ENCODE measurements at regions not wholly inside any gene's neighbourhood (a gene's known extent, or its start where the extent isn't known, plus 50 kb on each side); places are given as distances from the start of the nearest gene placed in this dataset.
"Not testable (repeated sequence)": the region's sequence is repeated elsewhere in the genome, so short reads cannot be mapped to it uniquely, and the experiment has no call there.

GRCh38 chr9:94472063-94472462 lies 82.8 kb upstream of the PCAT7 start:
- H3K27me3 ChIP-seq (replicated peaks in 2 of 5; ENCODE audit: control insufficient read depth in 4 of 5, insufficient read depth in 5 of 5, low read length in 4 of 5) = not testable (repeated sequence)

DNA sequence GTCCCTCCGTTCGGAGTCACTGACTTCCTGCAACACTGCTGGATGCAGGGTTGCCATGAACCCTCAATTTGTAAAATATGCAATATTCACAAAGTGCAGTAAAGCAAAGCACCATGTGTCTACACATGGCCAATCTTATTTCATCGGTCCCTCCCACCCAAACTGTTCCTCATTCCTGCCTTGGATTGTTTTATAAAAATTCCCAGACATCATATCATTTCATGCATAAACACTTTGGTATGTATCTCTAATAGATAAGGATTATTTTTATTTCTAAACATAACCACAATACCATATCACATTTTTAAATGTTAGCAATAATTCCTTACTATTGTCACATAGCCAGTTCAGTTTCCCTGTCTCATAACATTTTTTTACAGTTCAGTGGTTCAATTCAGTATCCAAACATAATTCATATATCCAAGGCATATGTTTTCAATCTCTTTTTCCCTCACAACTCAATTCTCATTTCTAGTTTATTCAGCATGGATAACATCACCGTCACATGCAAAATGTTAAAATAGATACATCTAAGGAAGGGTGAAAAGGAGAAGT lies 82.0 kb upstream of the PCAT7 start:
- Histone ChIP-seq H3K9me3 (ENCODE audit: control extremely low read depth in 1 of 5, control insufficient read depth in 4 of 5, insufficient read depth in 2 of 5, low read depth in 1 of 5, low read length in 4 of 5) (peaks cover 0 to 16% (median 8%) of the 10 kb centered on the region in 5 experiments), H3K36me3 (ENCODE audit: control insufficient read depth in 4 of 4, insufficient read depth in 4 of 4, low read length in 3 of 4) (no peaks in the 10 kb centered on the region), H3K4me1 (ENCODE audit: control extremely low read depth in 1 of 4, control insufficient read depth in 4 of 4, insufficient read depth in 4 of 4, low read length in 3 of 4) (no peaks in the 10 kb centered on the region), H3K27me3 (replicated peaks in 2 of 5; ENCODE audit: control insufficient read depth in 4 of 5, insufficient read depth in 5 of 5, low read length in 4 of 5) (no peaks in the 10 kb centered on the region), H3K27ac (ENCODE audit: insufficient read depth in 1 of 2, low read depth in 1 of 2, low read length in 2 of 2, poor library complexity in 1 of 2, severe bottlenecking in 2 of 2) (no peak overlapping the region), H3K4me3 (ENCODE audit: control insufficient read depth in 1 of 7, extremely low read depth in 1 of 7, insufficient read depth in 4 of 7, low read depth in 2 of 7, low read length in 6 of 7) (no peak overlapping the region)
- WGBS (ENCODE audit: insufficient coverage) = 100% methylated on average over 2 of the region's 4 CpGs
- POLR2A ChIA-PET = no interaction called here
- no peak for DNase-seq
- CTCF ChIA-PET = no interaction called here

More at GRCh38 chr9:94472063-94472462, 82.8 kb upstream of the PCAT7 start:
- peaks cover 0 to 17% (median 8%) of the 10 kb centered on the region in 5 experiments for H3K9me3 ChIP-seq (ENCODE audit: control extremely low read depth in 1 of 5, control insufficient read depth in 4 of 5, insufficient read depth in 2 of 5, low read depth in 1 of 5, low read length in 4 of 5)
- H3K36me3 ChIP-seq (ENCODE audit: control insufficient read depth in 4 of 4, insufficient read depth in 4 of 4, low read length in 3 of 4); H3K4me3 ChIP-seq (ENCODE audit: control insufficient read depth in 1 of 7, extremely low read depth in 1 of 7, insufficient read depth in 4 of 7, low read depth in 2 of 7, low read length in 6 of 7); H3K27ac ChIP-seq (ENCODE audit: insufficient read depth in 1 of 2, low read depth in 1 of 2, low read length in 2 of 2, poor library complexity in 1 of 2, severe bottlenecking in 2 of 2); CTCF ChIA-PET; H3K4me1 ChIP-seq (ENCODE audit: control extremely low read depth in 1 of 4, control insufficient read depth in 4 of 4, insufficient read depth in 4 of 4, low read length in 3 of 4); POLR2A ChIA-PET: not testable (repeated sequence)
- WGBS (ENCODE audit: insufficient coverage) = 96% methylated on average over 4 of the region's 4 CpGs
- peak in 2 of 3 donors; percentile 6 to 10 for DNase-seq

DNA sequence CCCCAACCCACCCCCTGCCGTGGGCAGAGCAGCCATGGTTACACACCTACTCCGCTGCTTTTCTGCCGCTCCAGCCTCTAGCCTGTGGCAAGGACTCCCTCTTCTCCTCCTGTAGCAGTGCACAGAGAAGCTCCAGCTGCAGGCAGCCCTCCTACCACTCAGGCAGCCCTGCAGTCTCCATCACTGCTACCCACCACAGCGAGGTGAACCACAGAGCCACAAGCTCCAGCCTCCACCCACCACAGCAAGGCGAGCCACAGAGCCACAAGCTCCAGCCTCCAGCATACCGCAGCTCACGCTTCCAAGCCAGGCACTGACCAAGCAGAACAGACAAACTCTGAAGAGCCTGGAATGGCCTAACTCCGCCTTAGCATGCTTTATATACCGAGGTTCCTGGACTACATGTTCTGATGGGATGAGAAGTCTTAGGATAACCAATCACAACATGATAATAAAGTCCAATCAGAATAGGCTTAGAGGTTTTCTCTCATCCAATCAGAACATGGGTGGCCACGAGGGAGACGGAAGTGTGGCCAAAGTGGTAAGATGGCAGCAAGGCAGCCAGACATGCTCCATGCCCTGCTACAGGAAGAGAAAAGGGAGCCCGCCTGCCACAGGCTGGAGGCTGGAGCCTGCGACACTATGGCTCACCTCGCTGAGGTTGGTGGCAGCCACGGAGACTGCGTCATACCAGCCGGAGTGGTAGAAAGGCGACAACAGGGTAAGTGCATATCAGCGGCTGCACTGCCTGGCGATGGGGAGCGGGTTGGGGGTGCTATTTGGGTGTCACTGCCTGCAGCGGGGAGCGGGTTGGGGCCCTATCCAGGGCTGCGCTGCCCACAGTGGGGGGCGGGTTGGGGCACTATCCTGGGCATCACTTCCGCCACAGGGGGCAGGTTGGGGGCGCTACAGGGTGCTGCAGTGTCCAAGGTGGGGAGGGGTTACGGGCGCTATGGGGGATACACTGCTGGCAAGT lies 75.8 kb upstream of the PCAT7 start:
- H3K27ac ChIP-seq (ENCODE audit: insufficient read depth in 1 of 2, low read depth in 1 of 2, low read length in 2 of 2, poor library complexity in 1 of 2, severe bottlenecking in 2 of 2) = no peak overlapping the region
- H3K9me3 ChIP-seq (ENCODE audit: control extremely low read depth in 1 of 5, control insufficient read depth in 4 of 5, insufficient read depth in 2 of 5, low read depth in 1 of 5, low read length in 4 of 5) = no peaks in the 10 kb centered on the region
- DNase-seq = no peak
- no peaks in the 10 kb centered on the region for H3K27me3 ChIP-seq (replicated peaks in 2 of 5; ENCODE audit: control insufficient read depth in 4 of 5, insufficient read depth in 5 of 5, low read length in 4 of 5)
- H3K4me1 ChIP-seq (ENCODE audit: control extremely low read depth in 1 of 4, control insufficient read depth in 4 of 4, insufficient read depth in 4 of 4, low read length in 3 of 4) = no peaks in the 10 kb centered on the region
- no peak overlapping the region for H3K4me3 ChIP-seq (ENCODE audit: control insufficient read depth in 1 of 7, extremely low read depth in 1 of 7, insufficient read depth in 4 of 7, low read depth in 2 of 7, low read length in 6 of 7)
- POLR2A ChIA-PET = no interaction called here
- no peaks in the 10 kb centered on the region for H3K36me3 ChIP-seq (ENCODE audit: control insufficient read depth in 4 of 4, insufficient read depth in 4 of 4, low read length in 3 of 4)
- CTCF ChIA-PET = no interaction called here
- 96% methylated on average over 13 of the region's 29 CpGs for WGBS (ENCODE audit: insufficient coverage)

GRCh38 chr9:94479757-94480156 lies 75.1 kb upstream of the PCAT7 start:
- Histone ChIP-seq H3K27me3 (replicated peaks in 2 of 5; ENCODE audit: control insufficient read depth in 4 of 5, insufficient read depth in 5 of 5, low read length in 4 of 5) (no peaks in the 10 kb centered on the region), H3K4me1 (ENCODE audit: control extremely low read depth in 1 of 4, control insufficient read depth in 4 of 4, insufficient read depth in 4 of 4, low read length in 3 of 4) (no peaks in the 10 kb centered on the region), H3K4me3 (ENCODE audit: control insufficient read depth in 1 of 7, extremely low read depth in 1 of 7, insufficient read depth in 4 of 7, low read depth in 2 of 7, low read length in 6 of 7) (no peak overlapping the region), H3K9me3 (ENCODE audit: control extremely low read depth in 1 of 5, control insufficient read depth in 4 of 5, insufficient read depth in 2 of 5, low read depth in 1 of 5, low read length in 4 of 5) (no peaks in the 10 kb centered on the region), H3K27ac (ENCODE audit: insufficient read depth in 1 of 2, low read depth in 1 of 2, low read length in 2 of 2, poor library complexity in 1 of 2, severe bottlenecking in 2 of 2) (no peak overlapping the region), H3K36me3 (ENCODE audit: control insufficient read depth in 4 of 4, insufficient read depth in 4 of 4, low read length in 3 of 4) (no peaks in the 10 kb centered on the region)
- DNase-seq = no peak
- ChIA-PET CTCF (no interaction called here), POLR2A (no interaction called here)
- 89% methylated on average over 8 of the region's 9 CpGs for WGBS (ENCODE audit: insufficient coverage)

DNA sequence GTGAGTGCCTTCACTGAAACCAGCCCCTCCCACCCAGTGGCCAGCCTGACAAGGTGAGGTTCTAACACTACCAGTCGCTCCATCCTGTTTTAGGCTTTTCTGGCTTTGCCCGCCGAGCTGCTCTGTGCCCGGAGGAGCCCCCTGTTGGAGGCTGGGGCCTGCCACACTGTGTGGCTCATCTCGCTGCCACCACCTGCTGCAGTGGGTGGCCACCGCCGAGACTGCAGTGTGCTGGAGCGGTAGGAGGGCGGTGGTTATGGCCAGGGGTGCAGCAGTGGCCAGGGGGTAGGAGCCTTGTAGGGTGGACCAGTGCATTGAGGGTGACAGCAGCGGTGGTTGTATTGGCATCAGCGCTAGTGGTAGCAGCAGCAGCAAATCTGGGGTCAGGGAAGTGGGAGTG lies 74.7 kb upstream of the PCAT7 start:
- no peak for DNase-seq
- H3K27ac ChIP-seq (ENCODE audit: insufficient read depth in 1 of 2, low read depth in 1 of 2, low read length in 2 of 2, poor library complexity in 1 of 2, severe bottlenecking in 2 of 2) = no peak overlapping the region
- no peak overlapping the region for H3K4me3 ChIP-seq (ENCODE audit: control insufficient read depth in 1 of 7, extremely low read depth in 1 of 7, insufficient read depth in 4 of 7, low read depth in 2 of 7, low read length in 6 of 7)
- no peaks in the 10 kb centered on the region for H3K4me1 ChIP-seq (ENCODE audit: control extremely low read depth in 1 of 4, control insufficient read depth in 4 of 4, insufficient read depth in 4 of 4, low read length in 3 of 4)
- POLR2A ChIA-PET = no interaction called here
- H3K36me3 ChIP-seq (ENCODE audit: control insufficient read depth in 4 of 4, insufficient read depth in 4 of 4, low read length in 3 of 4) = no peaks in the 10 kb centered on the region
- H3K9me3 ChIP-seq (ENCODE audit: control extremely low read depth in 1 of 5, control insufficient read depth in 4 of 5, insufficient read depth in 2 of 5, low read depth in 1 of 5, low read length in 4 of 5) = no peaks in the 10 kb centered on the region
- 84% methylated on average over 6 of the region's 11 CpGs for WGBS (ENCODE audit: insufficient coverage)
- H3K27me3 ChIP-seq (replicated peaks in 2 of 5; ENCODE audit: control insufficient read depth in 4 of 5, insufficient read depth in 5 of 5, low read length in 4 of 5) = no peaks in the 10 kb centered on the region
- CTCF ChIA-PET = no interaction called here

GRCh38 chr9:94482110-94482509 lies 72.8 kb upstream of the PCAT7 start:
- DNase-seq = no peak
- WGBS (ENCODE audit: insufficient coverage) = 93% methylated on average over 4 of the region's 4 CpGs
- no peak overlapping the region for H3K4me3 ChIP-seq (ENCODE audit: control insufficient read depth in 1 of 7, extremely low read depth in 1 of 7, insufficient read depth in 4 of 7, low read depth in 2 of 7, low read length in 6 of 7)
- H3K36me3 ChIP-seq (ENCODE audit: control insufficient read depth in 4 of 4, insufficient read depth in 4 of 4, low read length in 3 of 4) = no peaks in the 10 kb centered on the region
- no peak overlapping the region for H3K27ac ChIP-seq (ENCODE audit: insufficient read depth in 1 of 2, low read depth in 1 of 2, low read length in 2 of 2, poor library complexity in 1 of 2, severe bottlenecking in 2 of 2)
- ChIA-PET POLR2A (no interaction called here), CTCF (no interaction called here)
- H3K27me3 ChIP-seq (replicated peaks in 2 of 5; ENCODE audit: control insufficient read depth in 4 of 5, insufficient read depth in 5 of 5, low read length in 4 of 5) = no peaks in the 10 kb centered on the region
- no peaks in the 10 kb centered on the region for H3K9me3 ChIP-seq (ENCODE audit: control extremely low read depth in 1 of 5, control insufficient read depth in 4 of 5, insufficient read depth in 2 of 5, low read depth in 1 of 5, low read length in 4 of 5)
- H3K4me1 ChIP-seq (ENCODE audit: control extremely low read depth in 1 of 4, control insufficient read depth in 4 of 4, insufficient read depth in 4 of 4, low read length in 3 of 4) = no peaks in the 10 kb centered on the region

- Histone ChIP-seq H3K27me3 (replicated peaks in 2 of 5; ENCODE audit: control insufficient read depth in 4 of 5, insufficient read depth in 5 of 5, low read length in 4 of 5) (peaks cover 0 to 3% (median 2%) of the 10 kb centered on the region in 5 experiments), H3K27ac (ENCODE audit: insufficient read depth in 1 of 2, low read depth in 1 of 2, low read length in 2 of 2, poor library complexity in 1 of 2, severe bottlenecking in 2 of 2) (no peak overlapping the region), H3K36me3 (ENCODE audit: control insufficient read depth in 4 of 4, insufficient read depth in 4 of 4, low read length in 3 of 4) (no peaks in the 10 kb centered on the region), H3K4me1 (ENCODE audit: control extremely low read depth in 1 of 4, control insufficient read depth in 4 of 4, insufficient read depth in 4 of 4, low read length in 3 of 4) (no peaks in the 10 kb centered on the region), H3K4me3 (ENCODE audit: control insufficient read depth in 1 of 7, extremely low read depth in 1 of 7, insufficient read depth in 4 of 7, low read depth in 2 of 7, low read length in 6 of 7) (no peak overlapping the region), H3K9me3 (ENCODE audit: control extremely low read depth in 1 of 5, control insufficient read depth in 4 of 5, insufficient read depth in 2 of 5, low read depth in 1 of 5, low read length in 4 of 5) (peaks cover 0 to 2% (median 0%) of the 10 kb centered on the region in 5 experiments)
- DNase-seq = no peak
- 60% methylated on average over 1 of the region's 1 CpG for WGBS (ENCODE audit: insufficient coverage)
- ChIA-PET POLR2A (no interaction called here), CTCF (no interaction called here)
Observed at GRCh38 chr9:94490465-94490864, 64.4 kb upstream of the PCAT7 start.
